ENCODE measurements at regions not wholly inside any gene's neighbourhood (a gene's known extent, or its start where the extent isn't known, plus 50 kb on each side); places are given as distances from the start of the nearest gene placed in this dataset.

GRCh38 chr2:212713681-212714080, 175.1 kb upstream of the ERBB4 start:
- TF ChIP-seq CTCF (IDR thresholded peaks at IDR 0.05) (no peak), POLR2A (IDR thresholded peaks at IDR 0.05) (no peak)

Data from Peyer's patch (tissue), 4 donors.